ENCODE measurements at regions not wholly inside any gene's neighbourhood (a gene's known extent, or its start where the extent isn't known, plus 50 kb on each side); places are given as distances from the start of the nearest gene placed in this dataset.
"Not testable (repeated sequence)": the region's sequence is repeated elsewhere in the genome, so short reads cannot be mapped to it uniquely, and the experiment has no call there.

DNA sequence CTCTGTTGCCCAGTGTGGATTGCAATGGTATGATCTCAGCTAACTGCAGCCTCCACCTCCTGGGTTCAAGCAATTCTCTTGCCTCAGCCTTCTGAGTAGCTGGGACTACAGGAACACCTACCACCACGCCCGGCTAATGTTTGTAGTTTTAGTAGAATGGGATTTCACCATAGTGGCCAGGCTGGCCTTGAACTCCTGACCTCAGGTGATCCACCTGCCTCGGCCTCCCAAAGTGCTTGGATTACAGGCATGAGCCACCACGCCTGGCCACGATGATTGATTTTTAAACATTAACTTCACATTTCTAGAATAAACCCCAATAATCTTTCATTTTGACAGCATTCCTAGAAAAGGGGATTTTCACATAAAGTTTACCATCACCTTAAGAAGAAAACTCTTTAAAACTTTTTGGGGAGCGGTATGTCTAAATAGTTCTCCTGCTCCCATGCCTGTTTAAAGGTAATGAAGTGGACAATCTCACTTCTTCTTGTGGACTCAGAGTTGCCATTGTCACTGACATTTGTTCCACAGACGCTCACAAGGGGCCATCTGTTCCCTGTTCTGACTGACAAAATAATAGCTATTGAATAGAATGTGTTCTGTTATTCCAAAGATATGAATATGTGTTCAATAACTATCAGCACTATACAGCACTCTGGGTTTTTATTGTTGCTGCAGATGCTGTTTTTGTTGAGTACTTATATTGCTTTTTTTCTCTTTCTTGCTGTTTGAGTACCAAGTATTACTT is 66.1 kb upstream of the C1QTNF9B start:
- H3K4me3 Mint-ChIP-seq = no peak overlapping the region
- no peaks in the 10 kb centered on the region for H3K36me3 Mint-ChIP-seq (ENCODE audit: low read depth)
- H3K27me3 Mint-ChIP-seq (ENCODE audit: low read depth) = no peaks in the 10 kb centered on the region
- H3K27ac Mint-ChIP-seq = no peak overlapping the region
- intact Hi-C loops (cut with micrococcal nuclease) = loop anchor here (5.0 to 10.0 kb wide), 2 partner anchors 209 to 576 kb away; no protein-coding TSS in a partner anchor
- CTCF ChIA-PET = interaction anchor here (1.0 to 1.3 kb wide), 2 partner anchors 40 to 134 kb away, joined by 3 read pairs; no protein-coding TSS in a partner anchor
- peak; percentile 24 for DNase-seq
- H3K9me3 Mint-ChIP-seq = no peaks in the 10 kb centered on the region
- peaks cover 29% of the 10 kb centered on the region for H3K4me1 Mint-ChIP-seq (ENCODE audit: low read depth)

GRCh38 chr13:23963947-23964346 is 66.6 kb upstream of the C1QTNF9B start:
- no peak overlapping the region for H3K27ac Mint-ChIP-seq
- H3K4me1 Mint-ChIP-seq (ENCODE audit: low read depth) = peaks cover 29% of the 10 kb centered on the region
- no peaks in the 10 kb centered on the region for H3K9me3 Mint-ChIP-seq
- H3K4me3 Mint-ChIP-seq = no peak overlapping the region
- no peaks in the 10 kb centered on the region for H3K36me3 Mint-ChIP-seq (ENCODE audit: low read depth)
- no peaks in the 10 kb centered on the region for H3K27me3 Mint-ChIP-seq (ENCODE audit: low read depth)
- DNase-seq = no peak
- intact Hi-C loops (cut with micrococcal nuclease) = loop anchor here (1.0 to 10.0 kb wide), 3 partner anchors 43 to 577 kb away; no protein-coding TSS in a partner anchor
- CTCF ChIA-PET = interaction anchor here (1.0 to 1.3 kb wide), 2 partner anchors 40 to 133 kb away, joined by 3 read pairs; no protein-coding TSS in a partner anchor

DNA sequence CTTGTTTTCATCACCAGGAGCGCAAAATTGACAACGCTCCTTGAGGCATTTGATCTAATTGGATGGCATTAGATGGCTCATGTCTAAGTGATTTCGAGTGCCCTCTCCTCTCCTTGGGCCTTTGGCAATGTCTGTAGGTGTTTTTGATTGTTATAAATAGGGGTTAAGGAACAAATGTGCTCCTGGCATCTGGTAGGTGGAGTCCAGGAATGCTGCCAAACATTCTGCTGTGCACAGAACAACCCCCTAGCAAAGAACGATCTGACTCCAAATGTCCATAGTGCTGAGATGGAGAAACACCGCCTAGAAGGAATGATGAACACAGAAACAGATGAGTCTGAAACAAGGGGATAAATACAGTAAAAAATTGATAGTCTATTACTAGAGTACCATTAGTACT is 68.0 kb upstream of the C1QTNF9B start:
- intact Hi-C loops (cut with micrococcal nuclease) = loop anchor here (5.0 to 10.0 kb wide), 2 partner anchors 173 to 211 kb away; no protein-coding TSS in a partner anchor
- no peak for DNase-seq
- Mint-ChIP-seq H3K36me3 (ENCODE audit: low read depth) (no peaks in the 10 kb centered on the region), H3K27ac (no peak overlapping the region), H3K4me1 (ENCODE audit: low read depth) (peaks cover 29% of the 10 kb centered on the region), H3K27me3 (ENCODE audit: low read depth) (no peaks in the 10 kb centered on the region), H3K9me3 (no peaks in the 10 kb centered on the region), H3K4me3 (no peak overlapping the region)
- CTCF ChIA-PET = interaction anchor here (0.9 kb wide), 1 partner anchor 44 kb away, joined by 3 read pairs; no protein-coding TSS in a partner anchor

DNA sequence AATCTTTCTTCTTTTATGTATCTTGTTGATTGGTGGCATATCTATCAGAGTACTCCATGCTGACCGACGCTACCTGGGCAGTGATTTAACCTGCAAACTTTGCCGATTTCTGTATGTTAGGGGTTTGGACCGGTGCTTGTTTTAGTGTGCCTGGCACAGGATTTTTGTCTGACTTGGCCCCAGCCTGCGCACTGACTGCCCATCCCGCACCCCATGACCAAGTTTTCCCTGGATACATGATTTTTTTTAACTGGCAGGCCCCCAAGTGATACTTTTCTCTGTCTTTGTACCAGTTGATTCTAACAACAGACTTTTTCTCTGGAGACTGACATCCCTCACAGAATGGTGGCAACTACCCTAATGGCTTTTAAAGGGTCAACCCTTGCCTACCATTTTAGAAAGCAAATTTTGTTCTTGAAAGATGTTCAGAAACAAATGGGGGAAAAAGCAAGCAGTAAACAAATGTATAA is 69.0 kb upstream of the C1QTNF9B start:
- H3K9me3 Mint-ChIP-seq = no peaks in the 10 kb centered on the region
- CTCF ChIA-PET = interaction anchor here (0.9 to 1.0 kb wide), 2 partner anchors 44 to 45 kb away, joined by 3 read pairs; no protein-coding TSS in a partner anchor
- peaks cover 29% of the 10 kb centered on the region for H3K4me1 Mint-ChIP-seq (ENCODE audit: low read depth)
- H3K27ac Mint-ChIP-seq = no peak overlapping the region
- no peaks in the 10 kb centered on the region for H3K27me3 Mint-ChIP-seq (ENCODE audit: low read depth)
- no peak overlapping the region for H3K4me3 Mint-ChIP-seq
- H3K36me3 Mint-ChIP-seq (ENCODE audit: low read depth) = no peaks in the 10 kb centered on the region
- intact Hi-C loops (cut with micrococcal nuclease) = loop anchor here (1.0 to 10.0 kb wide), 9 partner anchors 77 to 591 kb away; partner anchors contain the start of genes MIPEP and SPATA13
- DNase-seq = no peak

GRCh38 chr13:23966691-23967615 is 69.7 kb upstream of the C1QTNF9B start:
- intact Hi-C loops (cut with micrococcal nuclease) = loop anchor here (1.0 to 10.0 kb wide), 9 partner anchors 78 to 592 kb away; partner anchors contain the start of genes MIPEP and SPATA13
- H3K9me3 Mint-ChIP-seq = no peaks in the 10 kb centered on the region

DNA sequence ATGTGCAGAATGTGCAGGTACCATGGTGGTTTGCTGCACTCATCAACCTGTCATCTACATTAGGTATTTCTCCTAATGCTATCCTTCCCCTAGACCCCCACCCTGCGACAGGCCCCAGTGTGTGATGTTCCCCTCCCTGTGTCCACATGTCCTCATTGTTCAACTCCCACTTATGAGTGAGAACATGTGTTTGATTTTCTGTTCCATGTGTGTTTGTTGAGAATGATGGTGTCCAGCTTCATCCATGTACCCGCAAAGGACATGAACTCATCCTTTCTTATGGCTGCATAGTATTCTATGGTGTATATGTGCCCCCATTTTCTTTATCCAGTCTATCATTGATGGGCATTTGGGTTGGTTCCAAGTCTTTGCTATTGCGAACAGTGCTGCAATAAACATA is 70.5 kb upstream of the C1QTNF9B start:
- Mint-ChIP-seq H3K4me3 (peak overlapping the region; percentile 22), H3K4me1 (ENCODE audit: low read depth) (peaks cover 29% of the 10 kb centered on the region), H3K27ac (peak overlapping the region; percentile 74)
- DNase-seq; CTCF ChIA-PET; H3K36me3 Mint-ChIP-seq (ENCODE audit: low read depth); H3K27me3 Mint-ChIP-seq (ENCODE audit: low read depth); H3K9me3 Mint-ChIP-seq: not testable (repeated sequence)
- intact Hi-C loops (cut with micrococcal nuclease) = loop anchor here (2.0 to 10.0 kb wide), 7 partner anchors 79 to 593 kb away; partner anchors contain the start of genes MIPEP and SPATA13

More at GRCh38 chr13:23966691-23967615, 69.7 kb upstream of the C1QTNF9B start:
- Mint-ChIP-seq H3K4me1 (ENCODE audit: low read depth) (peaks cover 29% of the 10 kb centered on the region), H3K36me3 (ENCODE audit: low read depth) (no peaks in the 10 kb centered on the region), H3K27me3 (ENCODE audit: low read depth) (no peaks in the 10 kb centered on the region), H3K4me3 (peak overlapping the region; percentile 29), H3K27ac (peak overlapping the region; percentile 72)
- CTCF ChIA-PET = interaction anchor here (1.0 kb wide), 1 partner anchor 45 kb away, joined by 3 read pairs; no protein-coding TSS in a partner anchor
- peak; percentile 38 for DNase-seq

DNA sequence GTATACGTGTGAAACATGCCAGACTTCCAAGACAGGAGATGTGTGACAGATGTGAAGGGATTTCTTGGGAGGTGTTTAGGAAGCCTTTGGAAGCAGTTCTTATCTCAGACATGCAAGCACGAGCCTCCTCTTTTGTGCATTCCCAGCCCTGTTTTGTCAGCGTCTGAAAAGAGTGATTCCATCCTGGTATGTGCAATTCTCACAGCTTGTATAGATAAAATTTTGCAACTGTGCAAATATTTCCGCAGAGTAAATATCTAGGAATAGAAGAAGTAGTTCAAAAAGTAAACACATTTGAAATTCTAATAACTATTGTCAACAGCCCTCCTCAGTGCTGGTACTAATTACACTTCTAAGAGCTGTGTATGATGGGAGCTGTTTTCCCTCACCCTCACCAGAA is 72.3 kb upstream of the C1QTNF9B start:
- DNase-seq = no peak
- H3K27ac Mint-ChIP-seq = no peak overlapping the region
- intact Hi-C loops (cut with micrococcal nuclease) = loop anchor here (5.0 to 10.0 kb wide), 2 partner anchors 177 to 215 kb away; no protein-coding TSS in a partner anchor
- H3K36me3 Mint-ChIP-seq (ENCODE audit: low read depth) = no peaks in the 10 kb centered on the region
- CTCF ChIA-PET = interaction anchor here (0.6 kb wide), 1 partner anchor 17 kb away, joined by 4 read pairs; no protein-coding TSS in a partner anchor
- no peaks in the 10 kb centered on the region for H3K27me3 Mint-ChIP-seq (ENCODE audit: low read depth)
- H3K9me3 Mint-ChIP-seq = no peaks in the 10 kb centered on the region
- H3K4me3 Mint-ChIP-seq = no peak overlapping the region
- H3K4me1 Mint-ChIP-seq (ENCODE audit: low read depth) = peaks cover 18% of the 10 kb centered on the region

- no peaks in the 10 kb centered on the region for H3K36me3 Mint-ChIP-seq (ENCODE audit: low read depth)
- peaks cover 18% of the 10 kb centered on the region for H3K27me3 Mint-ChIP-seq (ENCODE audit: low read depth)
- H3K4me1 Mint-ChIP-seq (ENCODE audit: low read depth) = peaks cover 10% of the 10 kb centered on the region
- intact Hi-C loops (cut with micrococcal nuclease) = no loop called here
- CTCF ChIA-PET = interaction anchor here (0.7 kb wide), 1 partner anchor 63 kb away, joined by 3 read pairs; no protein-coding TSS in a partner anchor
- H3K4me3 Mint-ChIP-seq = peak overlapping the region; percentile 76
- no peak overlapping the region for H3K27ac Mint-ChIP-seq
- DNase-seq = peak; percentile 18
- H3K9me3 Mint-ChIP-seq = no peaks in the 10 kb centered on the region
Observed at GRCh38 chr13:23979361-23980159, 82.3 kb upstream of the C1QTNF9B start.

- peaks cover 10% of the 10 kb centered on the region for H3K4me1 Mint-ChIP-seq (ENCODE audit: low read depth)
- H3K27me3 Mint-ChIP-seq (ENCODE audit: low read depth) = peaks cover 18% of the 10 kb centered on the region
- H3K27ac Mint-ChIP-seq = no peak overlapping the region
- DNase-seq = peak; percentile 84
- H3K9me3 Mint-ChIP-seq = no peaks in the 10 kb centered on the region
- intact Hi-C loops (cut with micrococcal nuclease) = no loop called here
- CTCF ChIA-PET = interaction anchor here (0.7 kb wide), 1 partner anchor 64 kb away, joined by 3 read pairs; no protein-coding TSS in a partner anchor
- H3K4me3 Mint-ChIP-seq = peak overlapping the region; percentile 76
- H3K36me3 Mint-ChIP-seq (ENCODE audit: low read depth) = no peaks in the 10 kb centered on the region
Observed at GRCh38 chr13:23980160-23980551, 82.9 kb upstream of the C1QTNF9B start.

DNA sequence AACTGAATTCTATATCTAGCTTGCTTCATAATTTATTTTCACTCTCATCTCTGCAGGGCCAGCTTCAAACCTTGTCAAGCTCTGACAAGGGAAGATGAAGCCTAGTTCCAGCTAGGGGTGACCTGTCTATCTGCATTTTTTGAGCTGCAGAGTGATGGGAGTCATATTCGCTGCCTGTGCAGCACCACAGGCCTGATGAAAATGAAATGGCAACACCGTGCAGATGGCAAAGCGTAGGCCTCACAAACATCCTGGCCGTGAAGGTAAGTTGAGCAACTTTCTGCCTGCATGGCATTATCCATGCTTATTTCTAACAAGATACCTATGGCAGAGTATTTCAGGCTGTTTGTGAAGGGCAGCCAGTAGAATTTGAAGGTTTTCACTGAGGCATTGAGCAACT is 86.4 kb upstream of the C1QTNF9B start:
- intact Hi-C loops (cut with micrococcal nuclease) = no loop called here

DNA sequence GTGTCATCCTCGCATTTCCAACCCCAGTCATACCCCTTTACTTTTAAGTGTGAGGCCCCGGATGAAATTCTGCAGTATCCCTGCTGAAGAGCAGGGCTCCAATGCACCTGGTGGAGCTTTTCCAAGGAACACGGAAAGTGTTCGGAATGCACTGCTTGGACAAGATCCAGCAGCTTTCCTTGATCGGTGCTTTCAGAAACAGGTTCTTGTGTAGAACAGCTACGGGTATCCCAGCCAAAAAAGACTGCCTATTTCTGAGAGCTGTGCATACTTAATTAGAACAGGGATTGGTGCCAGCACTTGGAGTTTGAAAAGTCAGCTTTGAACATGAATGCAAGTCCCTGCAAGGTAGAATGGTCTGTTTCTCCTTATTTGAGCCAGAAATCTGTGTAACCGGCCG is 87.2 kb upstream of the C1QTNF9B start:
- Mint-ChIP-seq H3K4me3 (no peak overlapping the region), H3K27ac (no peak overlapping the region), H3K36me3 (ENCODE audit: low read depth) (no peaks in the 10 kb centered on the region), H3K27me3 (ENCODE audit: low read depth) (peaks cover 6% of the 10 kb centered on the region), H3K4me1 (ENCODE audit: low read depth) (peaks cover 7% of the 10 kb centered on the region), H3K9me3 (no peaks in the 10 kb centered on the region)
- intact Hi-C loops (cut with micrococcal nuclease) = no loop called here
- CTCF ChIA-PET = no interaction called here
- DNase-seq = no peak

More for the DNA sequence above, 86.4 kb upstream of the C1QTNF9B start:
- Mint-ChIP-seq H3K36me3 (ENCODE audit: low read depth) (no peaks in the 10 kb centered on the region), H3K27ac (no peak overlapping the region), H3K4me3 (no peak overlapping the region), H3K27me3 (ENCODE audit: low read depth) (peaks cover 14% of the 10 kb centered on the region), H3K9me3 (no peaks in the 10 kb centered on the region), H3K4me1 (ENCODE audit: low read depth) (peaks cover 10% of the 10 kb centered on the region)
- DNase-seq = no peak
- CTCF ChIA-PET = interaction anchor here (0.7 kb wide), 1 partner anchor 212 kb away, joined by 3 read pairs; no protein-coding TSS in a partner anchor
